Ecto neural progenitor cell (in vitro differentiated cells): ENCODE measurements at regions not wholly inside any gene's neighbourhood (a gene's known extent, or its start where the extent isn't known, plus 50 kb on each side); places are given as distances from the start of the nearest gene placed in this dataset.

Experiments used
- DNase-seq: peaks from one replicate; pipeline ENCODE4 v3.0.0-alpha.2; 2018; ENCODE audit warnings: low spot score

- DNase-seq, result no peak
Observed at GRCh38 chr13:31962731-31963370, 68.7 kb upstream of the FRY start.

GRCh38 chr13:31963631-31964030, 67.9 kb upstream of the FRY start:
- no peak for DNase-seq

- DNase-seq, result no peak
Observed at GRCh38 chr13:31964168-31964567, 67.4 kb upstream of the FRY start.

GRCh38 chr13:31965361-31966066, 66.1 kb upstream of the FRY start:
- no peak for DNase-seq

GRCh38 chr13:31967155-31967554, 64.4 kb upstream of the FRY start:
- DNase-seq, result no peak

GRCh38 chr13:31968473-31968872, 63.1 kb upstream of the FRY start:
- no peak for DNase-seq

GRCh38 chr13:31970231-31970930, 61.2 kb upstream of the FRY start:
- no peak for DNase-seq

GRCh38 chr13:31972453-31972852, 59.1 kb upstream of the FRY start:
- DNase-seq, result no peak

- no peak for DNase-seq
Observed at GRCh38 chr13:31978021-31978420, 53.6 kb upstream of the FRY start.

- DNase-seq, result no peak
Observed at GRCh38 chr13:31980830-31981229, 50.7 kb upstream of the FRY start.
